ENCODE measurements at regions not wholly inside any gene's neighbourhood (a gene's known extent, or its start where the extent isn't known, plus 50 kb on each side); places are given as distances from the start of the nearest gene placed in this dataset.

GRCh38 chr14:38808734-38809455 is 294.1 kb downstream of the SEC23A start:
- TF ChIP-seq EZH2 (IDR thresholded peaks at IDR 0.05) (no peak), CTCF (IDR thresholded peaks at IDR 0.05 in 2 of 3, conservative IDR thresholded peaks at IDR 0.05 in 1 of 3; ENCODE audit: borderline replicate concordance in 1 of 3, insufficient read depth in 1 of 3, low read depth in 2 of 3, low read length in 2 of 3) (peak in 2 of 3 experiments; percentile 37 to 58; a peak in 3 of 6 replicates), SRF (IDR thresholded peaks at IDR 0.05; ENCODE audit: low read depth) (no peak), POLR2A (IDR thresholded peaks at IDR 0.05; ENCODE audit: borderline replicate concordance, extremely low read depth, insufficient read depth, insufficient read length) (no peak), ATF3 (IDR thresholded peaks at IDR 0.05) (no peak), YY1 (IDR thresholded peaks at IDR 0.05; ENCODE audit: extremely low read depth, insufficient replicate concordance, low read depth, low read length) (no peak), EZH2phosphoT487 (IDR thresholded peaks at IDR 0.05; ENCODE audit: borderline replicate concordance) (no peak), SIN3A (IDR thresholded peaks at IDR 0.05; ENCODE audit: low read depth) (no peak)
- TF ChIP-seq, protein P1, sequence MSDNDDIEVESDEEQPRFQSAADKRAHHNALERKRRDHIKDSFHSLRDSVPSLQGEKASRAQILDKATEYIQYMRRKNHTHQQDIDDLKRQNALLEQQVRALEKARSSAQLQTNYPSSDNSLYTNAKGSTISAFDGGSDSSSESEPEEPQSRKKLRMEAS (IDR thresholded peaks at IDR 0.05), result no peak
- TF ChIP-seq, protein P2, sequence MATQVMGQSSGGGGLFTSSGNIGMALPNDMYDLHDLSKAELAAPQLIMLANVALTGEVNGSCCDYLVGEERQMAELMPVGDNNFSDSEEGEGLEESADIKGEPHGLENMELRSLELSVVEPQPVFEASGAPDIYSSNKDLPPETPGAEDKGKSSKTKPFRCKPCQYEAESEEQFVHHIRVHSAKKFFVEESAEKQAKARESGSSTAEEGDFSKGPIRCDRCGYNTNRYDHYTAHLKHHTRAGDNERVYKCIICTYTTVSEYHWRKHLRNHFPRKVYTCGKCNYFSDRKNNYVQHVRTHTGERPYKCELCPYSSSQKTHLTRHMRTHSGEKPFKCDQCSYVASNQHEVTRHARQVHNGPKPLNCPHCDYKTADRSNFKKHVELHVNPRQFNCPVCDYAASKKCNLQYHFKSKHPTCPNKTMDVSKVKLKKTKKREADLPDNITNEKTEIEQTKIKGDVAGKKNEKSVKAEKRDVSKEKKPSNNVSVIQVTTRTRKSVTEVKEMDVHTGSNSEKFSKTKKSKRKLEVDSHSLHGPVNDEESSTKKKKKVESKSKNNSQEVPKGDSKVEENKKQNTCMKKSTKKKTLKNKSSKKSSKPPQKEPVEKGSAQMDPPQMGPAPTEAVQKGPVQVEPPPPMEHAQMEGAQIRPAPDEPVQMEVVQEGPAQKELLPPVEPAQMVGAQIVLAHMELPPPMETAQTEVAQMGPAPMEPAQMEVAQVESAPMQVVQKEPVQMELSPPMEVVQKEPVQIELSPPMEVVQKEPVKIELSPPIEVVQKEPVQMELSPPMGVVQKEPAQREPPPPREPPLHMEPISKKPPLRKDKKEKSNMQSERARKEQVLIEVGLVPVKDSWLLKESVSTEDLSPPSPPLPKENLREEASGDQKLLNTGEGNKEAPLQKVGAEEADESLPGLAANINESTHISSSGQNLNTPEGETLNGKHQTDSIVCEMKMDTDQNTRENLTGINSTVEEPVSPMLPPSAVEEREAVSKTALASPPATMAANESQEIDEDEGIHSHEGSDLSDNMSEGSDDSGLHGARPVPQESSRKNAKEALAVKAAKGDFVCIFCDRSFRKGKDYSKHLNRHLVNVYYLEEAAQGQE (IDR thresholded peaks at IDR 0.05; ENCODE audit: low read depth), result no peak

Measured in HCT116 (cell line).